ENCODE measurements at regions not wholly inside any gene's neighbourhood (a gene's known extent, or its start where the extent isn't known, plus 50 kb on each side); places are given as distances from the start of the nearest gene placed in this dataset.
A peak's percentile ranks its signal among the peaks of the same experiment; 100 is the strongest.

GRCh38 chr6:26200918-26201721 lies 113.9 kb downstream of the HFE start:
- peak overlapping the region; percentile 17 for H3K9ac ChIP-seq (ENCODE audit: low read depth, low read length, poor library complexity, severe bottlenecking)
- peaks cover 10% of the 10 kb centered on the region for H4K20me1 ChIP-seq (ENCODE audit: insufficient read depth, low read length, poor library complexity, severe bottlenecking)
- peaks cover 12% of the 10 kb centered on the region for H3K79me2 ChIP-seq (ENCODE audit: insufficient read depth, low read length)
- H3K9me3 ChIP-seq (ENCODE audit: insufficient read depth, low read depth, low read length): no peaks in the 10 kb centered on the region
- H3K27me3 ChIP-seq (ENCODE audit: insufficient read depth, low read length, poor library complexity, severe bottlenecking): no peaks in the 10 kb centered on the region
- H3K4me2 ChIP-seq (ENCODE audit: low read depth, low read length, poor library complexity, severe bottlenecking): no peak overlapping the region
- H3F3A ChIP-seq (ENCODE audit: low read depth): peaks cover 23% of the 10 kb centered on the region
- no peak overlapping the region for H3K4me3 ChIP-seq (ENCODE audit: low read length, poor library complexity, severe bottlenecking)
- TF ChIP-seq CTCF (conservative IDR thresholded peaks at IDR 0.05; ENCODE audit: low read length) (no peak), EZH2phosphoT487 (IDR thresholded peaks at IDR 0.05; ENCODE audit: borderline replicate concordance) (no peak)
- H2AFZ ChIP-seq (ENCODE audit: low read length): no peak overlapping the region
- no peaks in the 10 kb centered on the region for H3K36me3 ChIP-seq (ENCODE audit: insufficient read depth, low read length)
- H3K9me2 ChIP-seq (replicated peaks; ENCODE audit: low read depth, low read length): no peaks in the 10 kb centered on the region
- peaks cover 47% of the 10 kb centered on the region for H3K4me1 ChIP-seq (ENCODE audit: insufficient read depth, low read length, poor library complexity, severe bottlenecking)

GRCh38 chr6:26202201-26202611 lies 115.0 kb downstream of the HFE start:
- Histone ChIP-seq H3K9me2 (replicated peaks; ENCODE audit: low read depth, low read length) (no peaks in the 10 kb centered on the region), H3K79me2 (ENCODE audit: insufficient read depth, low read length) (peaks cover 6% of the 10 kb centered on the region; the same call in 1 of the 2 replicates), H3K36me3 (ENCODE audit: insufficient read depth, low read length) (no peaks in the 10 kb centered on the region), H3K4me2 (ENCODE audit: low read depth, low read length, poor library complexity, severe bottlenecking) (no peak overlapping the region), H3K4me3 (ENCODE audit: low read length, poor library complexity, severe bottlenecking) (no peak overlapping the region), H3K9ac (ENCODE audit: low read depth, low read length, poor library complexity, severe bottlenecking) (no peak overlapping the region), H4K20me1 (ENCODE audit: insufficient read depth, low read length, poor library complexity, severe bottlenecking) (peaks cover 4% of the 10 kb centered on the region), H3K27me3 (ENCODE audit: insufficient read depth, low read length, poor library complexity, severe bottlenecking) (no peaks in the 10 kb centered on the region), H3F3A (ENCODE audit: low read depth) (peaks cover 26% of the 10 kb centered on the region), H3K9me3 (ENCODE audit: insufficient read depth, low read depth, low read length) (no peaks in the 10 kb centered on the region), H2AFZ (ENCODE audit: low read length) (no peak overlapping the region), H3K4me1 (ENCODE audit: insufficient read depth, low read length, poor library complexity, severe bottlenecking) (peaks cover 57% of the 10 kb centered on the region)
- no peak for TF ChIP-seq CTCF (conservative IDR thresholded peaks at IDR 0.05; ENCODE audit: low read length)
- no peak for TF ChIP-seq EZH2phosphoT487 (IDR thresholded peaks at IDR 0.05; ENCODE audit: borderline replicate concordance)

- no peak overlapping the region for H3K4me3 ChIP-seq (ENCODE audit: low read length, poor library complexity, severe bottlenecking)
- H4K20me1 ChIP-seq (ENCODE audit: insufficient read depth, low read length, poor library complexity, severe bottlenecking): peaks cover 4% of the 10 kb centered on the region
- H3K9me2 ChIP-seq (replicated peaks; ENCODE audit: low read depth, low read length): no peaks in the 10 kb centered on the region
- no peak for TF ChIP-seq CTCF (conservative IDR thresholded peaks at IDR 0.05; ENCODE audit: low read length)
- no peak for TF ChIP-seq EZH2phosphoT487 (IDR thresholded peaks at IDR 0.05; ENCODE audit: borderline replicate concordance)
- H3K27me3 ChIP-seq (ENCODE audit: insufficient read depth, low read length, poor library complexity, severe bottlenecking): no peaks in the 10 kb centered on the region
- peak overlapping the region; percentile 99 for H3K4me2 ChIP-seq (ENCODE audit: low read depth, low read length, poor library complexity, severe bottlenecking)
- peaks cover 56% of the 10 kb centered on the region for H3K4me1 ChIP-seq (ENCODE audit: insufficient read depth, low read length, poor library complexity, severe bottlenecking)
- H2AFZ ChIP-seq (ENCODE audit: low read length): no peak overlapping the region
- peak overlapping the region; percentile 99 for H3K9ac ChIP-seq (ENCODE audit: low read depth, low read length, poor library complexity, severe bottlenecking)
- H3K36me3 ChIP-seq (ENCODE audit: insufficient read depth, low read length): no peaks in the 10 kb centered on the region
- peaks cover 26% of the 10 kb centered on the region for H3F3A ChIP-seq (ENCODE audit: low read depth)
- peaks cover 1% of the 10 kb centered on the region; the same call in 1 of the 2 replicates for H3K79me2 ChIP-seq (ENCODE audit: insufficient read depth, low read length)
- no peaks in the 10 kb centered on the region for H3K9me3 ChIP-seq (ENCODE audit: insufficient read depth, low read depth, low read length)
Observed at GRCh38 chr6:26202811-26203583, 115.8 kb downstream of the HFE start.
